HepG2 (cell line): ENCODE measurements at regions not wholly inside any gene's neighbourhood (a gene's known extent, or its start where the extent isn't known, plus 50 kb on each side); places are given as distances from the start of the nearest gene placed in this dataset.

Experiments
- MIER2 ChIP-seq: IDR thresholded peaks from 2 replicates; pipeline ENCODE4 v1.6.1; 2016; ENCODE audit warnings: missing biosample characterization, missing genetic modification reagents
- NAIF1 ChIP-seq: sonication (generic); formaldehyde crosslinking; IDR thresholded peaks from 2 replicates; pipeline ENCODE4 v1.5.0; 2020; ENCODE audit warnings: mild to moderate bottlenecking, missing genetic modification reagents, borderline replicate concordance
- SALL2 ChIP-seq: sonication (generic); formaldehyde crosslinking; IDR thresholded peaks from 2 replicates; pipeline ENCODE4 v1.8.1; 2023; ENCODE audit warnings: mild to moderate bottlenecking, missing genetic modification reagents, inconsistent platforms
- ZNF460 ChIP-seq: sonication (generic); formaldehyde crosslinking; IDR thresholded peaks from 2 replicates; pipeline ENCODE4 v1.5.1; 2020; ENCODE audit warnings: missing genetic modification reagents, mild to moderate bottlenecking, borderline replicate concordance
- TF ChIP-seq, protein P1 (sequence below): IDR thresholded peaks from 2 replicates; pipeline ENCODE4 v1.6.1; 2016; ENCODE audit warnings: low read depth, missing genetic modification reagents, missing compliant biosample characterization
- TF ChIP-seq, protein P2 (sequence below): sonication (generic); formaldehyde crosslinking; IDR thresholded peaks from 2 replicates; pipeline ENCODE4 v1.5.0; 2020; ENCODE audit warnings: mild to moderate bottlenecking, missing genetic modification reagents, borderline replicate concordance
- TF ChIP-seq, protein P3 (sequence below): sonication (generic); formaldehyde crosslinking; IDR thresholded peaks from 2 replicates; pipeline ENCODE4 v1.4.0; 2020; ENCODE audit warnings: missing genetic modification reagents
- TF ChIP-seq, protein P4 (sequence below): sonication (generic); formaldehyde crosslinking; IDR thresholded peaks from 2 replicates; pipeline ENCODE4 v1.5.1; 2020; ENCODE audit warnings: missing genetic modification reagents, mild to moderate bottlenecking, borderline replicate concordance
- TF ChIP-seq, protein P5 (sequence below): sonication (generic); formaldehyde crosslinking; IDR thresholded peaks from 2 replicates; pipeline ENCODE4 v1.4.0; 2020; ENCODE audit warnings: missing genetic modification reagents
- TF ChIP-seq, protein P6 (sequence below): sonication (generic); formaldehyde crosslinking; IDR thresholded peaks from 2 replicates; pipeline ENCODE4 v1.5.1; 2020; ENCODE audit warnings: mild to moderate bottlenecking, missing genetic modification reagents, borderline replicate concordance

DNA sequence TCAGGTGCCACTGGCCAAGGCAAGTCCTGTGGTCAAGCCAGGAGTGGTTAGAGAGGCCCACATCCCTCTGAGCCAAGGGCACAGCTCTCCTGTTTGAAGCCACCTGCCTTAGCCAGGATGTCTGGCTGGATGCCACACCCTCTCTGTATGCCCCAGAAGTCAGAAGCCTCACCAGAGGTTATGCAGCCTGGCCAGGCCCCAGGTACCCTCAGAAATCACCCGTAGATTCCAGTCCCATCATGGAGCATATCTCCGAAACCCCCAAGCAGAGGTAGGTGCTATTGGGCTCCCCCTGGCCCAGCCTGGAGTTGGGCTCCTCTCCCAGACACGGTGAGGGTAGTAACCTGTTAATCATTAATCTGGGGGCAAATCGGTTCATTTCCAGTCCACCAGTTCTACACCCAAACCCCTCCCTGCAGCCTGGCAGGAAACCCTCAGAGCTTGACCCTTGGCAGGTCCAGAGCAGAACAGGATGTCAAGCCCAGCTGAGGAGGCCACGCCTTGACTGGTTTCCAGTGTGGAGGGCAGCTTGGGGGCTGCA is 60.6 kb upstream of the TMEM97 start (continued):
- TF ChIP-seq, protein P1, sequence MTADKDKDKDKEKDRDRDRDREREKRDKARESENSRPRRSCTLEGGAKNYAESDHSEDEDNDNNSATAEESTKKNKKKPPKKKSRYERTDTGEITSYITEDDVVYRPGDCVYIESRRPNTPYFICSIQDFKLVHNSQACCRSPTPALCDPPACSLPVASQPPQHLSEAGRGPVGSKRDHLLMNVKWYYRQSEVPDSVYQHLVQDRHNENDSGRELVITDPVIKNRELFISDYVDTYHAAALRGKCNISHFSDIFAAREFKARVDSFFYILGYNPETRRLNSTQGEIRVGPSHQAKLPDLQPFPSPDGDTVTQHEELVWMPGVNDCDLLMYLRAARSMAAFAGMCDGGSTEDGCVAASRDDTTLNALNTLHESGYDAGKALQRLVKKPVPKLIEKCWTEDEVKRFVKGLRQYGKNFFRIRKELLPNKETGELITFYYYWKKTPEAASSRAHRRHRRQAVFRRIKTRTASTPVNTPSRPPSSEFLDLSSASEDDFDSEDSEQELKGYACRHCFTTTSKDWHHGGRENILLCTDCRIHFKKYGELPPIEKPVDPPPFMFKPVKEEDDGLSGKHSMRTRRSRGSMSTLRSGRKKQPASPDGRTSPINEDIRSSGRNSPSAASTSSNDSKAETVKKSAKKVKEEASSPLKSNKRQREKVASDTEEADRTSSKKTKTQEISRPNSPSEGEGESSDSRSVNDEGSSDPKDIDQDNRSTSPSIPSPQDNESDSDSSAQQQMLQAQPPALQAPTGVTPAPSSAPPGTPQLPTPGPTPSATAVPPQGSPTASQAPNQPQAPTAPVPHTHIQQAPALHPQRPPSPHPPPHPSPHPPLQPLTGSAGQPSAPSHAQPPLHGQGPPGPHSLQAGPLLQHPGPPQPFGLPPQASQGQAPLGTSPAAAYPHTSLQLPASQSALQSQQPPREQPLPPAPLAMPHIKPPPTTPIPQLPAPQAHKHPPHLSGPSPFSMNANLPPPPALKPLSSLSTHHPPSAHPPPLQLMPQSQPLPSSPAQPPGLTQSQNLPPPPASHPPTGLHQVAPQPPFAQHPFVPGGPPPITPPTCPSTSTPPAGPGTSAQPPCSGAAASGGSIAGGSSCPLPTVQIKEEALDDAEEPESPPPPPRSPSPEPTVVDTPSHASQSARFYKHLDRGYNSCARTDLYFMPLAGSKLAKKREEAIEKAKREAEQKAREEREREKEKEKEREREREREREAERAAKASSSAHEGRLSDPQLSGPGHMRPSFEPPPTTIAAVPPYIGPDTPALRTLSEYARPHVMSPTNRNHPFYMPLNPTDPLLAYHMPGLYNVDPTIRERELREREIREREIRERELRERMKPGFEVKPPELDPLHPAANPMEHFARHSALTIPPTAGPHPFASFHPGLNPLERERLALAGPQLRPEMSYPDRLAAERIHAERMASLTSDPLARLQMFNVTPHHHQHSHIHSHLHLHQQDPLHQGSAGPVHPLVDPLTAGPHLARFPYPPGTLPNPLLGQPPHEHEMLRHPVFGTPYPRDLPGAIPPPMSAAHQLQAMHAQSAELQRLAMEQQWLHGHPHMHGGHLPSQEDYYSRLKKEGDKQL, result no peak
- no peak for TF ChIP-seq ZNF460 (CRISPR knock-in tag)
- TF ChIP-seq MIER2 (CRISPR knock-in tag), result no peak
- no peak for TF ChIP-seq SALL2 (CRISPR knock-in tag)
- TF ChIP-seq, protein P2, sequence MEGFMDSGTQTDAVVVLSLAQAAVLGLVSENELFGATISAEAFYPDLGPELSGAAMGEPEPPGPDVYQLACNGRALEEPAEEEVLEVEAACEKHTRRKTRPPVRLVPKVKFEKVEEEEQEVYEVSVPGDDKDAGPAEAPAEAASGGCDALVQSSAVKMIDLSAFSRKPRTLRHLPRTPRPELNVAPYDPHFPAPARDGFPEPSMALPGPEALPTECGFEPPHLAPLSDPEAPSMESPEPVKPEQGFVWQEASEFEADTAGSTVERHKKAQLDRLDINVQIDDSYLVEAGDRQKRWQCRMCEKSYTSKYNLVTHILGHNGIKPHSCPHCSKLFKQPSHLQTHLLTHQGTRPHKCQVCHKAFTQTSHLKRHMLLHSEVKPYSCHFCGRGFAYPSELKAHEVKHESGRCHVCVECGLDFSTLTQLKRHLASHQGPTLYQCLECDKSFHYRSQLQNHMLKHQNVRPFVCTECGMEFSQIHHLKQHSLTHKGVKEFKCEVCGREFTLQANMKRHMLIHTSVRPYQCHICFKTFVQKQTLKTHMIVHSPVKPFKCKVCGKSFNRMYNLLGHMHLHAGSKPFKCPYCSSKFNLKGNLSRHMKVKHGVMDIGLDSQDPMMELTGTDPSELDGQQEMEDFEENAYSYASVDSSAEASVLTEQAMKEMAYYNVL (CRISPR knock-in tag), result no peak
- TF ChIP-seq, protein P3, sequence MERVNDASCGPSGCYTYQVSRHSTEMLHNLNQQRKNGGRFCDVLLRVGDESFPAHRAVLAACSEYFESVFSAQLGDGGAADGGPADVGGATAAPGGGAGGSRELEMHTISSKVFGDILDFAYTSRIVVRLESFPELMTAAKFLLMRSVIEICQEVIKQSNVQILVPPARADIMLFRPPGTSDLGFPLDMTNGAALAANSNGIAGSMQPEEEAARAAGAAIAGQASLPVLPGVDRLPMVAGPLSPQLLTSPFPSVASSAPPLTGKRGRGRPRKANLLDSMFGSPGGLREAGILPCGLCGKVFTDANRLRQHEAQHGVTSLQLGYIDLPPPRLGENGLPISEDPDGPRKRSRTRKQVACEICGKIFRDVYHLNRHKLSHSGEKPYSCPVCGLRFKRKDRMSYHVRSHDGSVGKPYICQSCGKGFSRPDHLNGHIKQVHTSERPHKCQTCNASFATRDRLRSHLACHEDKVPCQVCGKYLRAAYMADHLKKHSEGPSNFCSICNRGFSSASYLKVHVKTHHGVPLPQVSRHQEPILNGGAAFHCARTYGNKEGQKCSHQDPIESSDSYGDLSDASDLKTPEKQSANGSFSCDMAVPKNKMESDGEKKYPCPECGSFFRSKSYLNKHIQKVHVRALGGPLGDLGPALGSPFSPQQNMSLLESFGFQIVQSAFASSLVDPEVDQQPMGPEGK (CRISPR knock-in tag), result peak; percentile 57
- TF ChIP-seq, protein P4, sequence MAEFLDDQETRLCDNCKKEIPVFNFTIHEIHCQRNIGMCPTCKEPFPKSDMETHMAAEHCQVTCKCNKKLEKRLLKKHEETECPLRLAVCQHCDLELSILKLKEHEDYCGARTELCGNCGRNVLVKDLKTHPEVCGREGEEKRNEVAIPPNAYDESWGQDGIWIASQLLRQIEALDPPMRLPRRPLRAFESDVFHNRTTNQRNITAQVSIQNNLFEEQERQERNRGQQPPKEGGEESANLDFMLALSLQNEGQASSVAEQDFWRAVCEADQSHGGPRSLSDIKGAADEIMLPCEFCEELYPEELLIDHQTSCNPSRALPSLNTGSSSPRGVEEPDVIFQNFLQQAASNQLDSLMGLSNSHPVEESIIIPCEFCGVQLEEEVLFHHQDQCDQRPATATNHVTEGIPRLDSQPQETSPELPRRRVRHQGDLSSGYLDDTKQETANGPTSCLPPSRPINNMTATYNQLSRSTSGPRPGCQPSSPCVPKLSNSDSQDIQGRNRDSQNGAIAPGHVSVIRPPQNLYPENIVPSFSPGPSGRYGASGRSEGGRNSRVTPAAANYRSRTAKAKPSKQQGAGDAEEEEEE (CRISPR knock-in tag), result no peak
- TF ChIP-seq, protein P5, sequence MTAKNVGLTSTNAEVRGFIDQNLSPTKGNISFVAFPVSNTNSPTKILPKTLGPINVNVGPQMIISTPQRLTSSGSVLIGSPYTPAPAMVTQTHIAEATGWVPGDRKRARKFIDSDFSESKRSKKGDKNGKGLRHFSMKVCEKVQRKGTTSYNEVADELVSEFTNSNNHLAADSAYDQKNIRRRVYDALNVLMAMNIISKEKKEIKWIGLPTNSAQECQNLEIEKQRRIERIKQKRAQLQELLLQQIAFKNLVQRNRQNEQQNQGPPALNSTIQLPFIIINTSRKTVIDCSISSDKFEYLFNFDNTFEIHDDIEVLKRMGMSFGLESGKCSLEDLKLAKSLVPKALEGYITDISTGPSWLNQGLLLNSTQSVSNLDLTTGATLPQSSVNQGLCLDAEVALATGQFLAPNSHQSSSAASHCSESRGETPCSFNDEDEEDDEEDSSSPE, result no peak
- TF ChIP-seq NAIF1 (CRISPR knock-in tag), result no peak
- TF ChIP-seq, protein P6, sequence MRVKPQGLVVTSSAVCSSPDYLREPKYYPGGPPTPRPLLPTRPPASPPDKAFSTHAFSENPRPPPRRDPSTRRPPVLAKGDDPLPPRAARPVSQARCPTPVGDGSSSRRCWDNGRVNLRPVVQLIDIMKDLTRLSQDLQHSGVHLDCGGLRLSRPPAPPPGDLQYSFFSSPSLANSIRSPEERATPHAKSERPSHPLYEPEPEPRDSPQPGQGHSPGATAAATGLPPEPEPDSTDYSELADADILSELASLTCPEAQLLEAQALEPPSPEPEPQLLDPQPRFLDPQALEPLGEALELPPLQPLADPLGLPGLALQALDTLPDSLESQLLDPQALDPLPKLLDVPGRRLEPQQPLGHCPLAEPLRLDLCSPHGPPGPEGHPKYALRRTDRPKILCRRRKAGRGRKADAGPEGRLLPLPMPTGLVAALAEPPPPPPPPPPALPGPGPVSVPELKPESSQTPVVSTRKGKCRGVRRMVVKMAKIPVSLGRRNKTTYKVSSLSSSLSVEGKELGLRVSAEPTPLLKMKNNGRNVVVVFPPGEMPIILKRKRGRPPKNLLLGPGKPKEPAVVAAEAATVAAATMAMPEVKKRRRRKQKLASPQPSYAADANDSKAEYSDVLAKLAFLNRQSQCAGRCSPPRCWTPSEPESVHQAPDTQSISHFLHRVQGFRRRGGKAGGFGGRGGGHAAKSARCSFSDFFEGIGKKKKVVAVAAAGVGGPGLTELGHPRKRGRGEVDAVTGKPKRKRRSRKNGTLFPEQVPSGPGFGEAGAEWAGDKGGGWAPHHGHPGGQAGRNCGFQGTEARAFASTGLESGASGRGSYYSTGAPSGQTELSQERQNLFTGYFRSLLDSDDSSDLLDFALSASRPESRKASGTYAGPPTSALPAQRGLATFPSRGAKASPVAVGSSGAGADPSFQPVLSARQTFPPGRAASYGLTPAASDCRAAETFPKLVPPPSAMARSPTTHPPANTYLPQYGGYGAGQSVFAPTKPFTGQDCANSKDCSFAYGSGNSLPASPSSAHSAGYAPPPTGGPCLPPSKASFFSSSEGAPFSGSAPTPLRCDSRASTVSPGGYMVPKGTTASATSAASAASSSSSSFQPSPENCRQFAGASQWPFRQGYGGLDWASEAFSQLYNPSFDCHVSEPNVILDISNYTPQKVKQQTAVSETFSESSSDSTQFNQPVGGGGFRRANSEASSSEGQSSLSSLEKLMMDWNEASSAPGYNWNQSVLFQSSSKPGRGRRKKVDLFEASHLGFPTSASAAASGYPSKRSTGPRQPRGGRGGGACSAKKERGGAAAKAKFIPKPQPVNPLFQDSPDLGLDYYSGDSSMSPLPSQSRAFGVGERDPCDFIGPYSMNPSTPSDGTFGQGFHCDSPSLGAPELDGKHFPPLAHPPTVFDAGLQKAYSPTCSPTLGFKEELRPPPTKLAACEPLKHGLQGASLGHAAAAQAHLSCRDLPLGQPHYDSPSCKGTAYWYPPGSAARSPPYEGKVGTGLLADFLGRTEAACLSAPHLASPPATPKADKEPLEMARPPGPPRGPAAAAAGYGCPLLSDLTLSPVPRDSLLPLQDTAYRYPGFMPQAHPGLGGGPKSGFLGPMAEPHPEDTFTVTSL (CRISPR knock-in tag), result no peak
